ENCODE measurements at regions not wholly inside any gene's neighbourhood (a gene's known extent, or its start where the extent isn't known, plus 50 kb on each side); places are given as distances from the start of the nearest gene placed in this dataset.
"Not testable (repeated sequence)": the region's sequence is repeated elsewhere in the genome, so short reads cannot be mapped to it uniquely, and the experiment has no call there.

GRCh38 chr17:12227547-12227946 is 206.9 kb downstream of the MAP2K4 start:
- Histone ChIP-seq H3K27me3 (ENCODE audit: low read depth) (peaks cover 4% of the 10 kb centered on the region), H3K4me1 (peaks cover 7% of the 10 kb centered on the region), H3K36me3 (no peaks in the 10 kb centered on the region), H3K27ac (no peak overlapping the region), H3K4me3 (no peak overlapping the region), H3K9me3 (no peaks in the 10 kb centered on the region)
- intact Hi-C loops (cut with DNase I), result no loop called here
- DNase-seq (no peak), ATAC-seq (no peak)
- TF ChIP-seq CTCF (IDR thresholded peaks at IDR 0.05), result no peak

- Histone ChIP-seq H3K9me3 (no peaks in the 10 kb centered on the region), H3K27ac (no peak overlapping the region), H3K4me1 (peaks cover 7% of the 10 kb centered on the region), H3K27me3 (ENCODE audit: low read depth) (no peaks in the 10 kb centered on the region), H3K4me3 (no peak overlapping the region), H3K36me3 (no peaks in the 10 kb centered on the region)
- ATAC-seq (peak in 1 of 2 donors; percentile 50), DNase-seq (no peak)
- no peak for TF ChIP-seq CTCF (IDR thresholded peaks at IDR 0.05)
- intact Hi-C loops (cut with DNase I), result no loop called here
These were observed 208.7 kb downstream of the MAP2K4 start for GRCh38 chr17:12229335-12229734.

GRCh38 chr17:12230481-12231354 is 210.0 kb downstream of the MAP2K4 start:
- TF ChIP-seq CTCF (IDR thresholded peaks at IDR 0.05), result no peak
- H3K4me3 ChIP-seq, result no peak overlapping the region
- no peaks in the 10 kb centered on the region for H3K9me3 ChIP-seq
- intact Hi-C loops (cut with DNase I), result no loop called here
- no peaks in the 10 kb centered on the region for H3K27me3 ChIP-seq (ENCODE audit: low read depth)
- peaks cover 7% of the 10 kb centered on the region for H3K4me1 ChIP-seq
- DNase-seq (no peak), ATAC-seq (peak in 1 of 2 donors; percentile 65)
- H3K27ac ChIP-seq, result no peak overlapping the region
- H3K36me3 ChIP-seq, result no peaks in the 10 kb centered on the region

- DNase-seq, result no peak
- no peak for TF ChIP-seq CTCF (IDR thresholded peaks at IDR 0.05)
- intact Hi-C loops (cut with DNase I), result no loop called here
- Histone ChIP-seq H3K27ac (no peak overlapping the region), H3K4me3 (no peak overlapping the region), H3K4me1 (peaks cover 7% of the 10 kb centered on the region), H3K27me3 (ENCODE audit: low read depth) (no peaks in the 10 kb centered on the region), H3K9me3 (no peaks in the 10 kb centered on the region), H3K36me3 (no peaks in the 10 kb centered on the region)
- ATAC-seq, result no peak
These were observed 210.6 kb downstream of the MAP2K4 start for GRCh38 chr17:12231355-12231682.

- DNase-seq; ATAC-seq; H3K36me3 ChIP-seq; H3K27ac ChIP-seq; intact Hi-C loops (cut with DNase I); H3K27me3 ChIP-seq (ENCODE audit: low read depth); H3K4me3 ChIP-seq; H3K4me1 ChIP-seq; H3K9me3 ChIP-seq: not testable (repeated sequence)
These were observed 218.3 kb downstream of the MAP2K4 start for GRCh38 chr17:12239021-12239420.

GRCh38 chr17:12242345-12242954 is 221.8 kb downstream of the MAP2K4 start:
- no peak overlapping the region for H3K27ac ChIP-seq
- intact Hi-C loops (cut with DNase I), result no loop called here
- no peaks in the 10 kb centered on the region for H3K27me3 ChIP-seq (ENCODE audit: low read depth)
- no peak for ATAC-seq
- H3K36me3 ChIP-seq, result no peaks in the 10 kb centered on the region
- no peak for DNase-seq
- no peak for TF ChIP-seq CTCF (IDR thresholded peaks at IDR 0.05)
- no peaks in the 10 kb centered on the region for H3K4me1 ChIP-seq
- no peaks in the 10 kb centered on the region for H3K9me3 ChIP-seq
- no peak overlapping the region for H3K4me3 ChIP-seq

Data from lower lobe of right lung (tissue), 2 donors.